22Rv1 (cell line): ENCODE measurements at regions not wholly inside any gene's neighbourhood (a gene's known extent, or its start where the extent isn't known, plus 50 kb on each side); places are given as distances from the start of the nearest gene placed in this dataset.

ENCODE experiments used
- ZFX ChIP-seq: fragments of 450-650 bp; IDR thresholded peaks from 2 replicates; pipeline ENCODE4 v1.6.1; 2017; ENCODE audit warnings: antibody characterized with exemption, borderline replicate concordance
- TF ChIP-seq, protein P1 (sequence below): fragments of 450-650 bp; IDR thresholded peaks from 2 replicates; pipeline ENCODE4 v1.5.1; 2017; ENCODE audit warnings: mild to moderate bottlenecking

DNA sequence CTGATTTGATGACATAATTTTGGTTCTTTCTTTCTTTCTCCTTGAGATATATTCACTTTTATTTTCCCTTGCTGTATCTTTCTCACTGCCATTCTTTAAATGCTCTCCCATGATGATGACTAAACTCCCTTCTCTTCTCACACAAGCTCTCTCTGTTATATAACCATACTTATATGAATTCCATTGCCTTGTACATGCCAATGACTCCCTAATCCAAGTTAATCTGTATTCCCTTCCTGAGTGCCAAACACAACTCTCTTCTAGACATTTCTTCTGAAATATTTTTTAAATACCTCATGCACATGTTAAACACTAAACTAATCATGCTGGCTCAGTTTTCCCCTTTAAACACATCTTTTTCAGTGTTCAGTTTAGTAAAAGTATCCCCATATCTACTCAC lies 62.2 kb upstream of the ST8SIA4 start:
- TF ChIP-seq, protein P1, sequence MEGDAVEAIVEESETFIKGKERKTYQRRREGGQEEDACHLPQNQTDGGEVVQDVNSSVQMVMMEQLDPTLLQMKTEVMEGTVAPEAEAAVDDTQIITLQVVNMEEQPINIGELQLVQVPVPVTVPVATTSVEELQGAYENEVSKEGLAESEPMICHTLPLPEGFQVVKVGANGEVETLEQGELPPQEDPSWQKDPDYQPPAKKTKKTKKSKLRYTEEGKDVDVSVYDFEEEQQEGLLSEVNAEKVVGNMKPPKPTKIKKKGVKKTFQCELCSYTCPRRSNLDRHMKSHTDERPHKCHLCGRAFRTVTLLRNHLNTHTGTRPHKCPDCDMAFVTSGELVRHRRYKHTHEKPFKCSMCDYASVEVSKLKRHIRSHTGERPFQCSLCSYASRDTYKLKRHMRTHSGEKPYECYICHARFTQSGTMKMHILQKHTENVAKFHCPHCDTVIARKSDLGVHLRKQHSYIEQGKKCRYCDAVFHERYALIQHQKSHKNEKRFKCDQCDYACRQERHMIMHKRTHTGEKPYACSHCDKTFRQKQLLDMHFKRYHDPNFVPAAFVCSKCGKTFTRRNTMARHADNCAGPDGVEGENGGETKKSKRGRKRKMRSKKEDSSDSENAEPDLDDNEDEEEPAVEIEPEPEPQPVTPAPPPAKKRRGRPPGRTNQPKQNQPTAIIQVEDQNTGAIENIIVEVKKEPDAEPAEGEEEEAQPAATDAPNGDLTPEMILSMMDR: no peak
- TF ChIP-seq ZFX: no peak
